Thoracic aorta (tissue), 2 donors: ENCODE measurements at regions not wholly inside any gene's neighbourhood (a gene's known extent, or its start where the extent isn't known, plus 50 kb on each side); places are given as distances from the start of the nearest gene placed in this dataset.
"Not testable (repeated sequence)": the region's sequence is repeated elsewhere in the genome, so short reads cannot be mapped to it uniquely, and the experiment has no call there.

Source experiments
- ATAC-seq: fragments of 150-250 bp; one replicate; pipeline ENCODE4 v1.8.0; 2017; ENCODE audit warnings: low read depth; ENCODE audit not compliant: insufficient number of reproducible peaks, low FRiP score
- DNase-seq: peaks from one replicate; pipeline ENCODE4 v3.0.0-alpha.2; 2020; ENCODE audit warnings: low spot score
- H3K27ac ChIP-seq, 2 donors: fragments of 200-600 bp; sonication (generic); 1 replicate in 1 of 2; 2 replicates in 1 of 2; pipeline ENCODE4 v1.5.1; 2016; ENCODE audit warnings: mild to moderate bottlenecking in 2 of 2, moderate library complexity in 2 of 2
- H3K27me3 ChIP-seq: fragments of 200-600 bp; sonication (generic); replicated peaks from 2 replicates; pipeline ENCODE4 v1.6.0; 2016; ENCODE audit warnings: mild to moderate bottlenecking; ENCODE audit not compliant: insufficient read depth
- H3K36me3 ChIP-seq: fragments of 200-600 bp; sonication (generic); one replicate; pipeline ENCODE4 v1.5.1; 2016
- H3K4me1 ChIP-seq, 2 donors: fragments of 200-600 bp; sonication (generic); 1 replicate in 1 of 2; 2 replicates in 1 of 2; pipeline versions ENCODE4 v1.5.1 to v1.6.0; 2016; ENCODE audit warnings: low read depth in 2 of 2, mild to moderate bottlenecking in 1 of 2; ENCODE audit not compliant: control insufficient read depth in 1 of 2
- H3K4me3 ChIP-seq: fragments of 200-600 bp; sonication (generic); 2 replicates; pipeline ENCODE4 v1.5.1; 2016; ENCODE audit warnings: mild to moderate bottlenecking
- H3K9me3 ChIP-seq: fragments of 200-600 bp; sonication (generic); 2 replicates; pipeline ENCODE4 v1.5.1; 2016
- CTCF ChIP-seq: fragments of 200-600 bp; sonication (generic); IDR thresholded peaks from one replicate; pipeline ENCODE4 v1.5.1; 2019; ENCODE audit warnings: antibody characterized with exemption

GRCh38 chr7:142451817-142452216, 194.0 kb upstream of the PRSS58 start:
- H3K4me1 ChIP-seq, result no peaks in the 10 kb centered on the region
- H3K27ac ChIP-seq, result no peak overlapping the region
- no peaks in the 10 kb centered on the region for H3K27me3 ChIP-seq
- no peak overlapping the region for H3K4me3 ChIP-seq
- no peaks in the 10 kb centered on the region for H3K36me3 ChIP-seq
- DNase-seq, result no peak
- no peaks in the 10 kb centered on the region for H3K9me3 ChIP-seq
- ATAC-seq, result no peak
- TF ChIP-seq CTCF, result no peak

- ATAC-seq, result no peak
- no peak for DNase-seq
- H3K27ac ChIP-seq, result no peak overlapping the region
- H3K36me3 ChIP-seq, result no peaks in the 10 kb centered on the region
- no peak for TF ChIP-seq CTCF
- H3K4me3 ChIP-seq, result no peak overlapping the region
- no peaks in the 10 kb centered on the region for H3K9me3 ChIP-seq
- H3K27me3 ChIP-seq, result no peaks in the 10 kb centered on the region
- H3K4me1 ChIP-seq, result no peaks in the 10 kb centered on the region
Measured at GRCh38 chr7:142451296-142451695, 193.4 kb upstream of the PRSS58 start.

GRCh38 chr7:142450695-142451094, 192.8 kb upstream of the PRSS58 start:
- Histone ChIP-seq H3K36me3 (no peaks in the 10 kb centered on the region), H3K9me3 (no peaks in the 10 kb centered on the region), H3K4me1 (no peaks in the 10 kb centered on the region), H3K4me3 (no peak overlapping the region), H3K27ac (no peak overlapping the region), H3K27me3 (no peaks in the 10 kb centered on the region)
- DNase-seq (no peak), ATAC-seq (no peak)
- TF ChIP-seq CTCF, result no peak

GRCh38 chr7:142450206-142450605, 192.3 kb upstream of the PRSS58 start:
- Histone ChIP-seq H3K4me1 (no peaks in the 10 kb centered on the region), H3K36me3 (no peaks in the 10 kb centered on the region), H3K9me3 (no peaks in the 10 kb centered on the region), H3K27me3 (no peaks in the 10 kb centered on the region), H3K4me3 (no peak overlapping the region), H3K27ac (no peak overlapping the region)
- DNase-seq (no peak), ATAC-seq (no peak)
- no peak for TF ChIP-seq CTCF

GRCh38 chr7:142448857-142449256, 191.0 kb upstream of the PRSS58 start:
- H3K27me3 ChIP-seq, H3K4me1 ChIP-seq, DNase-seq, H3K27ac ChIP-seq, H3K36me3 ChIP-seq, H3K9me3 ChIP-seq, ATAC-seq, H3K4me3 ChIP-seq: not testable (repeated sequence)

- no peak for ATAC-seq
- no peaks in the 10 kb centered on the region for H3K36me3 ChIP-seq
- no peaks in the 10 kb centered on the region for H3K4me1 ChIP-seq
- H3K9me3 ChIP-seq, result no peaks in the 10 kb centered on the region
- TF ChIP-seq CTCF, result no peak
- H3K27me3 ChIP-seq, result no peaks in the 10 kb centered on the region
- no peak overlapping the region for H3K4me3 ChIP-seq
- DNase-seq, result no peak
- H3K27ac ChIP-seq, result no peak overlapping the region
Measured at GRCh38 chr7:142447762-142448161, 189.9 kb upstream of the PRSS58 start.
